WERI-Rb-1 (cell line): ENCODE measurements at regions not wholly inside any gene's neighbourhood (a gene's known extent, or its start where the extent isn't known, plus 50 kb on each side); places are given as distances from the start of the nearest gene placed in this dataset.

Source experiments
- DNase-seq: peaks from one replicate; pipeline ENCODE4 v3.0.0-alpha.2; 2020
- H3K27ac ChIP-seq: fragments of 250-450 bp; sonication (Bioruptor Pico); 2 replicates; pipeline ENCODE4 v1.5.1; 2020; ENCODE audit warnings: mild to moderate bottlenecking, moderate library complexity
- H3K27me3 ChIP-seq: fragments of 250-450 bp; sonication (Bioruptor Pico); 2 replicates; pipeline ENCODE4 v1.5.1; 2021; ENCODE audit warnings: mild to moderate bottlenecking, low read depth, moderate library complexity; ENCODE audit not compliant: insufficient read depth, severe bottlenecking
- H3K36me3 ChIP-seq: fragments of 250-450 bp; sonication (Bioruptor Pico); 2 replicates; pipeline ENCODE4 v1.5.1; 2020; ENCODE audit warnings: mild to moderate bottlenecking, moderate library complexity
- H3K4me3 ChIP-seq: 2 replicates; pipeline ENCODE4 v1.5.1; 2011; ENCODE audit warnings: low read depth, mild to moderate bottlenecking, control low read depth, low read length
- H3K9me3 ChIP-seq: fragments of 250-450 bp; sonication (Bioruptor Pico); 2 replicates; pipeline ENCODE4 v1.5.1; 2021; ENCODE audit warnings: mild to moderate bottlenecking, moderate library complexity; ENCODE audit not compliant: severe bottlenecking
- CTCF ChIP-seq: IDR thresholded peaks from 2 replicates; pipeline ENCODE4 v1.5.1; 2011; ENCODE audit warnings: low read depth, mild to moderate bottlenecking, control low read depth, inconsistent platforms, low read length

- Histone ChIP-seq H3K36me3 (no peaks in the 10 kb centered on the region), H3K4me3 (no peak overlapping the region), H3K9me3 (no peaks in the 10 kb centered on the region), H3K27ac (no peak overlapping the region), H3K27me3 (no peaks in the 10 kb centered on the region)
- DNase-seq: no peak
- no peak for TF ChIP-seq CTCF
Measured at GRCh38 chr22:44402196-44403111, 89.7 kb upstream of the SHISAL1 start.

GRCh38 chr22:44401783-44402110 lies 89.0 kb upstream of the SHISAL1 start:
- H3K9me3 ChIP-seq: no peaks in the 10 kb centered on the region
- TF ChIP-seq CTCF: no peak
- DNase-seq: no peak

GRCh38 chr22:44400763-44401060 lies 88.0 kb upstream of the SHISAL1 start:
- no peaks in the 10 kb centered on the region for H3K9me3 ChIP-seq
- no peaks in the 10 kb centered on the region for H3K27me3 ChIP-seq
- H3K36me3 ChIP-seq: no peaks in the 10 kb centered on the region
- DNase-seq: no peak
- H3K4me3 ChIP-seq: no peak overlapping the region
- no peak overlapping the region for H3K27ac ChIP-seq
- no peak for TF ChIP-seq CTCF

More at GRCh38 chr22:44401783-44402110, 89.0 kb upstream of the SHISAL1 start:
- Histone ChIP-seq H3K4me3 (no peak overlapping the region), H3K27me3 (no peaks in the 10 kb centered on the region), H3K36me3 (no peaks in the 10 kb centered on the region), H3K27ac (no peak overlapping the region)

- H3K27me3 ChIP-seq: no peaks in the 10 kb centered on the region
- no peak for DNase-seq
- no peak overlapping the region for H3K27ac ChIP-seq
- no peaks in the 10 kb centered on the region for H3K9me3 ChIP-seq
- no peaks in the 10 kb centered on the region for H3K36me3 ChIP-seq
- TF ChIP-seq CTCF: no peak
- H3K4me3 ChIP-seq: no peak overlapping the region
Measured at GRCh38 chr22:44399906-44400762, 87.4 kb upstream of the SHISAL1 start.

GRCh38 chr22:44398856-44399837 lies 86.4 kb upstream of the SHISAL1 start:
- no peak for DNase-seq
- no peak overlapping the region for H3K4me3 ChIP-seq

More at GRCh38 chr22:44398856-44399837, 86.4 kb upstream of the SHISAL1 start:
- Histone ChIP-seq H3K36me3 (no peaks in the 10 kb centered on the region), H3K9me3 (no peaks in the 10 kb centered on the region), H3K27me3 (no peaks in the 10 kb centered on the region), H3K27ac (no peak overlapping the region)
- no peak for TF ChIP-seq CTCF
